B cell (primary cell): ENCODE measurements at regions not wholly inside any gene's neighbourhood (a gene's known extent, or its start where the extent isn't known, plus 50 kb on each side); places are given as distances from the start of the nearest gene placed in this dataset.

Experiments
- ATAC-seq: fragments of 200-7000 bp; cut with Tn5 transposase; one replicate; pipeline ENCODE4 v1.10.0; 2021; ENCODE audit warnings: low read depth, mild to moderate bottlenecking, moderate number of reproducible peaks, moderate library complexity
- CTCF ChIA-PET: fragments of 350-600 bp; sonication (Branson Sonifier 250); formaldehyde crosslinking; loops from one replicate; lab custom pipeline; 2021; ENCODE audit warnings: antibody characterized with exemption, inconsistent platforms; lab: Charles Lee
- POLR2A ChIA-PET: fragments of 350-600 bp; sonication (Branson Sonifier 250); formaldehyde crosslinking; loops from one replicate; lab custom pipeline; 2021; ENCODE audit warnings: antibody characterized with exemption; lab: Charles Lee
- DNase-seq: peaks from one replicate; pipeline ENCODE4 v3.0.0; 2013
- H2AFZ ChIP-seq: 2 replicates; pipeline ENCODE4 v1.6.1; 2012; ENCODE audit warnings: mild to moderate bottlenecking, low read depth, low read length; ENCODE audit not compliant: insufficient read depth, poor library complexity, severe bottlenecking
- H3K27ac ChIP-seq, 2 donors: 1 replicate in 1 of 2; 2 replicates in 1 of 2; pipeline ENCODE4 v1.5.1; 2012 to 2013; ENCODE audit warnings: low read length in 2 of 2, mild to moderate bottlenecking in 2 of 2, moderate library complexity in 1 of 2
- H3K27me3 ChIP-seq, 4 experiments: fragments of 200-600 bp in 1 of 4; sonication (generic) in 1 of 4; replicated peaks in 1 of 4; 1 replicate in 2 of 4; 2 replicates in 2 of 4; pipeline versions ENCODE4 v1.6.1 to v1.7.0; 2013 to 2016; ENCODE audit warnings: low read length in 3 of 4, mild to moderate bottlenecking in 2 of 4, mixed read lengths in 1 of 4, moderate library complexity in 1 of 4; ENCODE audit not compliant: insufficient read depth in 4 of 4, control insufficient read depth in 3 of 4; ENCODE audit errors: control extremely low read depth in 1 of 4
- H3K36me3 ChIP-seq, 2 experiments: replicated peaks in 1 of 2; 1 replicate in 1 of 2; 2 replicates in 1 of 2; pipeline versions ENCODE4 v1.6.1 to v1.7.1; 2013; ENCODE audit warnings: low read length in 1 of 2; ENCODE audit not compliant: insufficient read depth in 2 of 2, control insufficient read depth in 1 of 2; ENCODE audit errors: control extremely low read depth in 1 of 2, extremely low read depth in 1 of 2
- H3K4me1 ChIP-seq, 2 donors: fragments of 200-600 bp in 1 of 2; sonication (generic) in 1 of 2; 1 replicate in 1 of 2; 2 replicates in 1 of 2; pipeline versions ENCODE4 v1.5.1 to v1.6.1; 2013 to 2017; ENCODE audit warnings: low read length in 2 of 2; ENCODE audit not compliant: control insufficient read depth in 2 of 2, insufficient read depth in 2 of 2
- H3K4me2 ChIP-seq: replicated peaks from 2 replicates; pipeline ENCODE3; 2012; ENCODE audit warnings: mild to moderate bottlenecking, low read depth, low read length; ENCODE audit not compliant: poor library complexity, severe bottlenecking
- H3K4me3 ChIP-seq, 5 experiments: fragments of 200-600 bp in 1 of 5; sonication (generic) in 1 of 5; 1 replicate in 3 of 5; 2 replicates in 2 of 5; pipeline versions ENCODE4 v1.5.1 to v1.7.0; 2011 to 2016; ENCODE audit warnings: low read length in 4 of 5, mild to moderate bottlenecking in 4 of 5, low read depth in 2 of 5, control low read depth in 1 of 5, moderate library complexity in 1 of 5; ENCODE audit not compliant: insufficient read depth in 1 of 5; ENCODE audit errors: control extremely low read depth in 1 of 5, extremely low read depth in 1 of 5
- H3K79me2 ChIP-seq: fragments of 200-600 bp; sonication (generic); one replicate; pipeline ENCODE4 v1.6.0; 2016; ENCODE audit warnings: low read length; ENCODE audit not compliant: control insufficient read depth, insufficient read depth
- H3K9ac ChIP-seq: fragments of 200-600 bp; sonication (generic); 2 replicates; pipeline ENCODE4 v1.6.1; 2017; ENCODE audit warnings: mild to moderate bottlenecking, low read length, moderate library complexity
- H3K9me3 ChIP-seq, 3 donors: one replicate each; pipeline versions ENCODE4 v1.6.1 to v1.7.1; 2013; ENCODE audit warnings: low read length in 2 of 3; ENCODE audit not compliant: control insufficient read depth in 2 of 3, insufficient read depth in 1 of 3; ENCODE audit errors: control extremely low read depth in 1 of 3
- H4K20me1 ChIP-seq: 2 replicates; pipeline ENCODE4 v1.6.0; 2012; ENCODE audit warnings: mild to moderate bottlenecking, low read length; ENCODE audit not compliant: insufficient read depth, control insufficient read depth, poor library complexity, severe bottlenecking
- H3K27ac Mint-ChIP-seq: one replicate; pipeline ENCODE4 v1.8.0; 2021; ENCODE audit warnings: mixed read lengths
- H3K27me3 Mint-ChIP-seq: one replicate; pipeline ENCODE4 v1.8.0; 2021; ENCODE audit warnings: mixed read lengths
- H3K4me1 Mint-ChIP-seq: one replicate; pipeline ENCODE4 v1.8.0; 2021; ENCODE audit warnings: mixed read lengths
- H3K4me3 Mint-ChIP-seq: one replicate; pipeline ENCODE4 v1.8.0; 2021; ENCODE audit warnings: mixed read lengths
- H3K9me3 Mint-ChIP-seq: one replicate; pipeline ENCODE4 v1.8.0; 2022; ENCODE audit warnings: mixed read lengths; ENCODE audit not compliant: insufficient read depth
- EZH2 ChIP-seq: IDR thresholded peaks from 2 replicates; pipeline ENCODE4 v1.6.1; 2012; ENCODE audit warnings: borderline replicate concordance, low read depth, mild to moderate bottlenecking, moderate library complexity, low read length; ENCODE audit not compliant: insufficient read depth, poor library complexity, severe bottlenecking
- WGBS: methylation state at CpG from one replicate; pipeline ENCODE4 v1.1.5; 2013; ENCODE audit warnings: missing lambda C conversion rate; ENCODE audit not compliant: insufficient coverage; 5-methylcytosine and 5-hydroxymethylcytosine counted together
- intact Hi-C: fragments of 100-400 bp; cut with micrococcal nuclease; formaldehyde crosslinking; loops from one replicate; pipeline ENCODE4 v1.10.0; 2022
- TF ChIP-seq, protein P1 (sequence below): fragments of 200-600 bp; IDR thresholded peaks from one replicate; pipeline ENCODE4 v1.8.0; 2022; ENCODE audit warnings: antibody characterized with exemption, mild to moderate bottlenecking

GRCh38 chr1:216888731-216889130 lies 165.5 kb upstream of the ESRRG start:
- no peaks in the 10 kb centered on the region for H3K79me2 ChIP-seq
- Mint-ChIP-seq H3K4me1 (no peaks in the 10 kb centered on the region), H3K9me3 (no peaks in the 10 kb centered on the region), H3K4me3 (no peak overlapping the region), H3K27me3 (no peaks in the 10 kb centered on the region), H3K27ac (no peak overlapping the region)
- ChIA-PET CTCF (no interaction called here), POLR2A (no interaction called here)
- H3K9ac ChIP-seq: no peak overlapping the region
- no peaks in the 10 kb centered on the region for H3K36me3 ChIP-seq
- H3K9me3 ChIP-seq: no peaks in the 10 kb centered on the region
- no peak for TF ChIP-seq EZH2
- TF ChIP-seq, protein P1, sequence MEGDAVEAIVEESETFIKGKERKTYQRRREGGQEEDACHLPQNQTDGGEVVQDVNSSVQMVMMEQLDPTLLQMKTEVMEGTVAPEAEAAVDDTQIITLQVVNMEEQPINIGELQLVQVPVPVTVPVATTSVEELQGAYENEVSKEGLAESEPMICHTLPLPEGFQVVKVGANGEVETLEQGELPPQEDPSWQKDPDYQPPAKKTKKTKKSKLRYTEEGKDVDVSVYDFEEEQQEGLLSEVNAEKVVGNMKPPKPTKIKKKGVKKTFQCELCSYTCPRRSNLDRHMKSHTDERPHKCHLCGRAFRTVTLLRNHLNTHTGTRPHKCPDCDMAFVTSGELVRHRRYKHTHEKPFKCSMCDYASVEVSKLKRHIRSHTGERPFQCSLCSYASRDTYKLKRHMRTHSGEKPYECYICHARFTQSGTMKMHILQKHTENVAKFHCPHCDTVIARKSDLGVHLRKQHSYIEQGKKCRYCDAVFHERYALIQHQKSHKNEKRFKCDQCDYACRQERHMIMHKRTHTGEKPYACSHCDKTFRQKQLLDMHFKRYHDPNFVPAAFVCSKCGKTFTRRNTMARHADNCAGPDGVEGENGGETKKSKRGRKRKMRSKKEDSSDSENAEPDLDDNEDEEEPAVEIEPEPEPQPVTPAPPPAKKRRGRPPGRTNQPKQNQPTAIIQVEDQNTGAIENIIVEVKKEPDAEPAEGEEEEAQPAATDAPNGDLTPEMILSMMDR: no peak
- no peaks in the 10 kb centered on the region for H3K4me1 ChIP-seq
- no peak overlapping the region for H3K4me3 ChIP-seq
- DNase-seq (no peak), ATAC-seq (no peak)
- intact Hi-C loops: no loop called here
- no peaks in the 10 kb centered on the region for H4K20me1 ChIP-seq
- WGBS: 84% methylated on average over 4 of the region's 5 CpGs
- no peaks in the 10 kb centered on the region for H3K27me3 ChIP-seq
- H2AFZ ChIP-seq: no peak overlapping the region
- no peak overlapping the region for H3K4me2 ChIP-seq
- no peak overlapping the region for H3K27ac ChIP-seq

- DNase-seq (no peak), ATAC-seq (no peak)
- Histone ChIP-seq H3K9me3 (no peaks in the 10 kb centered on the region), H3K27ac (no peak overlapping the region), H3K36me3 (no peaks in the 10 kb centered on the region), H3K4me3 (no peak overlapping the region), H4K20me1 (no peaks in the 10 kb centered on the region), H3K79me2 (no peaks in the 10 kb centered on the region), H3K9ac (no peak overlapping the region), H3K27me3 (no peaks in the 10 kb centered on the region), H3K4me1 (no peaks in the 10 kb centered on the region), H2AFZ (no peak overlapping the region), H3K4me2 (no peak overlapping the region)
- no peaks in the 10 kb centered on the region for H3K4me1 Mint-ChIP-seq
- POLR2A ChIA-PET: no interaction called here
- no peaks in the 10 kb centered on the region for H3K9me3 Mint-ChIP-seq
- no peak overlapping the region for H3K4me3 Mint-ChIP-seq
- 100% methylated on average over 3 of the region's 4 CpGs for WGBS
- no peak overlapping the region for H3K27ac Mint-ChIP-seq
- intact Hi-C loops: no loop called here
- H3K27me3 Mint-ChIP-seq: no peaks in the 10 kb centered on the region
- CTCF ChIA-PET: no interaction called here
- no peak for TF ChIP-seq EZH2
- TF ChIP-seq, protein P1: no peak
Observed at GRCh38 chr1:216887032-216887431, 163.8 kb upstream of the ESRRG start.
